ENCODE measurements at regions not wholly inside any gene's neighbourhood (a gene's known extent, or its start where the extent isn't known, plus 50 kb on each side); places are given as distances from the start of the nearest gene placed in this dataset.

- ChIA-PET CTCF (no interaction called here), POLR2A (no interaction called here)
- Histone ChIP-seq H3K4me3 (ENCODE audit: low read depth, low read length) (no peak overlapping the region), H3K9me3 (ENCODE audit: control insufficient read depth, insufficient read depth, low read length) (no peaks in the 10 kb centered on the region; the same call in 1 of the 2 replicates), H3K27ac (ENCODE audit: low read depth, low read length) (no peak overlapping the region), H3K27me3 (ENCODE audit: control insufficient read depth, insufficient read depth, low read length) (no peaks in the 10 kb centered on the region)
- DNase-seq (ENCODE audit: low read depth, low spot score), result no peak
- no peak for TF ChIP-seq CTCF (IDR thresholded peaks at IDR 0.05; ENCODE audit: low read depth, low read length)
These were observed 392.2 kb upstream of the CELF2 start for GRCh38 chr10:10625491-10625890.

DNA sequence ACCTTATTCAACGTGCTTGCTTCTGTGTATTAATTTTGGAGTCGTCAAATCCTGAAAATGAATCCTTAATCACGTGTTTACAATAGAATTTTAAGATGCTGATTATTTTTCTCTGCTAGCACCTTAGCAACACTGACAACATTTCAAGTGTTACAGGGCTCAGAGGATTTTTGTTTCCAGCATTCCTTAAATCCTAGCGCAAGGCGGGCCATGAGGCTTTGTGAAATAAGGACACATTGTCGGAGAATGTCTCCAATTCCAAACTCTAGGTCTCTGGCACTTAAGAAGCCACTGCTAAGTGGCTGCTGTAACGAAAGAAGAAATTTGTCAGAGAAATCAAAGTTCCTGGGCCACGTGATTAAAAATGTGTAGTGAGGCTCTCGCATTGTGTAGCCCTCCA, 390.9 kb upstream of the CELF2 start:
- POLR2A ChIA-PET, result no interaction called here

DNA sequence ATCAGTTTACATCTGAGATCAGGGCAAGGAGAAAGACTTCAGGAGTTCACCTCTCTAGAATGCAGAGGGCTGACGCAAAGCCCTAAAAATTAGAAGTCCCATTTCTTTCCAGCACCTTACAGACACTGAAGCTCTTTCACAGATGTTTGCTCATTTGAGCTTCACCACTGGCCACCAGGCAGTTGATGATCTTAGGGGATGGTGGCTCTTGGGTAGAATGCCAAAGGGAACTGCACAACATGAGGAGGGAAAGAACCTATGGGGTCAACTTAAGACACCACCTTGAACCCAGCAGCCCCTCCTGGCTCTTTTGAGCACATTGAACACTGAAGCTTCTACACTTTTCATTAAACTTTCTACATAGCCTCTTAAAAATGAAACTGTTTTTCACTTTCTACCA, 390.3 kb upstream of the CELF2 start:
- DNase-seq (ENCODE audit: low read depth, low spot score), result no peak
- ChIA-PET POLR2A (no interaction called here), CTCF (no interaction called here)
- Histone ChIP-seq H3K4me3 (ENCODE audit: low read depth, low read length) (no peak overlapping the region), H3K27me3 (ENCODE audit: control insufficient read depth, insufficient read depth, low read length) (no peaks in the 10 kb centered on the region), H3K27ac (ENCODE audit: low read depth, low read length) (no peak overlapping the region), H3K9me3 (ENCODE audit: control insufficient read depth, insufficient read depth, low read length) (no peaks in the 10 kb centered on the region)
- no peak for TF ChIP-seq CTCF (IDR thresholded peaks at IDR 0.05; ENCODE audit: low read depth, low read length)

More for the DNA sequence above, 390.9 kb upstream of the CELF2 start:
- Histone ChIP-seq H3K4me3 (ENCODE audit: low read depth, low read length) (no peak overlapping the region), H3K27me3 (ENCODE audit: control insufficient read depth, insufficient read depth, low read length) (no peaks in the 10 kb centered on the region), H3K9me3 (ENCODE audit: control insufficient read depth, insufficient read depth, low read length) (no peaks in the 10 kb centered on the region), H3K27ac (ENCODE audit: low read depth, low read length) (no peak overlapping the region)
- CTCF ChIA-PET, result no interaction called here
- TF ChIP-seq CTCF (IDR thresholded peaks at IDR 0.05; ENCODE audit: low read depth, low read length), result no peak
- DNase-seq (ENCODE audit: low read depth, low spot score), result no peak

DNA sequence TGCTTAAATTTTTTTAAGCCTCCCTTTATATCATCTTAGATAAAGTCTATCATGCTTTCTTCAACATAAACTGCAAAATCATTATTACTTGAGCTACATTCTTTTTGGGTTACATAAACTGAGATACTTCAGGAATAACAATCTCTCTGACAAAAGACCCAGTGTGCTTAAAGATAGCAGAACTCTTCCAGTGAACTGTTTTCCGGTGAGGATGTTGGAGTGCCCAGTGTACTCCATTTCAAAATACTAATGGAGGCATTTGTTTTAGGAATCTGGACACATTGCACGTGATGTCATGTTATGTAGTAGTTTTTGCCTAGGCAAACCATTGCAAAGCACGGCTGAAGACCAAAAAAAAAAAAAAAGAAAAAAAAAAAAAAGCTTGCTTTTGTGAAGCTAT, 388.2 kb upstream of the CELF2 start:
- Histone ChIP-seq H3K4me3 (ENCODE audit: low read depth, low read length) (no peak overlapping the region), H3K27me3 (ENCODE audit: control insufficient read depth, insufficient read depth, low read length) (no peaks in the 10 kb centered on the region), H3K27ac (ENCODE audit: low read depth, low read length) (no peak overlapping the region), H3K9me3 (ENCODE audit: control insufficient read depth, insufficient read depth, low read length) (no peaks in the 10 kb centered on the region)
- DNase-seq (ENCODE audit: low read depth, low spot score), result no peak
- no peak for TF ChIP-seq CTCF (IDR thresholded peaks at IDR 0.05; ENCODE audit: low read depth, low read length)
- ChIA-PET POLR2A (interaction anchor here (0.6 kb wide), 2 partner anchors 406 to 583 kb away, joined by 4 to 6 read pairs; no protein-coding TSS in a partner anchor), CTCF (interaction anchor here (0.9 kb wide), 1 partner anchor 573 kb away, joined by 7 read pairs; no protein-coding TSS in a partner anchor)

GRCh38 chr10:10630281-10630680, 387.4 kb upstream of the CELF2 start:
- H3K27me3 ChIP-seq (ENCODE audit: control insufficient read depth, insufficient read depth, low read length), result no peaks in the 10 kb centered on the region
- CTCF ChIA-PET, result interaction anchor here (0.9 kb wide), 1 partner anchor 573 kb away, joined by 7 read pairs; no protein-coding TSS in a partner anchor
- no peak overlapping the region for H3K27ac ChIP-seq (ENCODE audit: low read depth, low read length)
- POLR2A ChIA-PET, result interaction anchor here (0.6 kb wide), 2 partner anchors 405 to 583 kb away, joined by 4 to 6 read pairs; no protein-coding TSS in a partner anchor
- no peak for TF ChIP-seq CTCF (IDR thresholded peaks at IDR 0.05; ENCODE audit: low read depth, low read length)
- DNase-seq (ENCODE audit: low read depth, low spot score), result no peak
- no peak overlapping the region for H3K4me3 ChIP-seq (ENCODE audit: low read depth, low read length)
- H3K9me3 ChIP-seq (ENCODE audit: control insufficient read depth, insufficient read depth, low read length), result no peaks in the 10 kb centered on the region

Data from AG04450 (cell line).